Liver (tissue), 3 donors: ENCODE measurements at regions not wholly inside any gene's neighbourhood (a gene's known extent, or its start where the extent isn't known, plus 50 kb on each side); places are given as distances from the start of the nearest gene placed in this dataset.

ENCODE experiments used
- CTCF ChIP-seq: fragments of 150-350 bp; IDR thresholded peaks from 2 replicates; pipeline ENCODE4 v1.5.1; 2017; ENCODE audit warnings: improper control_type of control experiment, low read depth, low read length; ENCODE audit not compliant: missing input control
- GABPA ChIP-seq, 2 donors: IDR thresholded peaks in 1 of 2; conservative IDR thresholded peaks in 1 of 2; 2 replicates each; pipeline ENCODE4 v1.6.1; 2016; ENCODE audit warnings: antibody characterized with exemption in 2 of 2, mild to moderate bottlenecking in 1 of 2, moderate library complexity in 1 of 2
- MAX ChIP-seq: IDR thresholded peaks from 2 replicates; pipeline ENCODE4 v1.6.1; 2016; ENCODE audit warnings: antibody characterized with exemption
- TAF1 ChIP-seq: conservative IDR thresholded peaks from 2 replicates; pipeline ENCODE4 v1.6.1; 2016; ENCODE audit warnings: antibody characterized with exemption, mild to moderate bottlenecking
- ZBTB33 ChIP-seq: IDR thresholded peaks from 2 replicates; pipeline ENCODE4 v1.6.1; 2016; ENCODE audit warnings: antibody characterized with exemption
- TF ChIP-seq, protein P1 (sequence below): IDR thresholded peaks from 2 replicates; pipeline ENCODE4 v1.6.1; 2016; ENCODE audit warnings: antibody characterized with exemption, mild to moderate bottlenecking
- donor health status: healthy.
- donor health status: healthy.

GRCh38 chr3:99250821-99251355 is 349.4 kb upstream of the DCBLD2 start:
- TF ChIP-seq MAX (no peak), CTCF (no peak), GABPA (IDR thresholded peaks at IDR 0.05 in 1 of 2, conservative IDR thresholded peaks at IDR 0.05 in 1 of 2) (no peak), TAF1 (no peak), ZBTB33 (no peak)
- TF ChIP-seq, protein P1, sequence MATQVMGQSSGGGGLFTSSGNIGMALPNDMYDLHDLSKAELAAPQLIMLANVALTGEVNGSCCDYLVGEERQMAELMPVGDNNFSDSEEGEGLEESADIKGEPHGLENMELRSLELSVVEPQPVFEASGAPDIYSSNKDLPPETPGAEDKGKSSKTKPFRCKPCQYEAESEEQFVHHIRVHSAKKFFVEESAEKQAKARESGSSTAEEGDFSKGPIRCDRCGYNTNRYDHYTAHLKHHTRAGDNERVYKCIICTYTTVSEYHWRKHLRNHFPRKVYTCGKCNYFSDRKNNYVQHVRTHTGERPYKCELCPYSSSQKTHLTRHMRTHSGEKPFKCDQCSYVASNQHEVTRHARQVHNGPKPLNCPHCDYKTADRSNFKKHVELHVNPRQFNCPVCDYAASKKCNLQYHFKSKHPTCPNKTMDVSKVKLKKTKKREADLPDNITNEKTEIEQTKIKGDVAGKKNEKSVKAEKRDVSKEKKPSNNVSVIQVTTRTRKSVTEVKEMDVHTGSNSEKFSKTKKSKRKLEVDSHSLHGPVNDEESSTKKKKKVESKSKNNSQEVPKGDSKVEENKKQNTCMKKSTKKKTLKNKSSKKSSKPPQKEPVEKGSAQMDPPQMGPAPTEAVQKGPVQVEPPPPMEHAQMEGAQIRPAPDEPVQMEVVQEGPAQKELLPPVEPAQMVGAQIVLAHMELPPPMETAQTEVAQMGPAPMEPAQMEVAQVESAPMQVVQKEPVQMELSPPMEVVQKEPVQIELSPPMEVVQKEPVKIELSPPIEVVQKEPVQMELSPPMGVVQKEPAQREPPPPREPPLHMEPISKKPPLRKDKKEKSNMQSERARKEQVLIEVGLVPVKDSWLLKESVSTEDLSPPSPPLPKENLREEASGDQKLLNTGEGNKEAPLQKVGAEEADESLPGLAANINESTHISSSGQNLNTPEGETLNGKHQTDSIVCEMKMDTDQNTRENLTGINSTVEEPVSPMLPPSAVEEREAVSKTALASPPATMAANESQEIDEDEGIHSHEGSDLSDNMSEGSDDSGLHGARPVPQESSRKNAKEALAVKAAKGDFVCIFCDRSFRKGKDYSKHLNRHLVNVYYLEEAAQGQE = no peak
